ENCODE measurements at regions not wholly inside any gene's neighbourhood (a gene's known extent, or its start where the extent isn't known, plus 50 kb on each side); places are given as distances from the start of the nearest gene placed in this dataset.

GRCh38 chr13:42396501-42396900 lies 124.5 kb downstream of the AKAP11 start:
- H3K36me3 ChIP-seq (ENCODE audit: insufficient read depth in 1 of 2, low read depth in 1 of 2) = no peaks in the 10 kb centered on the region
- no peaks in the 10 kb centered on the region for H3K27me3 ChIP-seq (ENCODE audit: insufficient read depth in 3 of 3, low read length in 2 of 3)
- WGBS, 3 donors = 82 to 92% (median 90%) methylated on average over 9 of the region's 9 CpGs
- no peaks in the 10 kb centered on the region for H3K4me1 ChIP-seq
- TF ChIP-seq CTCF (IDR thresholded peaks at IDR 0.05) = no peak
- no peak for DNase-seq
- H3K9me3 ChIP-seq = no peaks in the 10 kb centered on the region
- no peak for ATAC-seq
- H3K27ac ChIP-seq = no peak overlapping the region
- intact Hi-C loops (cut with DNase I) = no loop called here
- no peak overlapping the region for H3K4me3 ChIP-seq

GRCh38 chr13:42396901-42397655 lies 125.1 kb downstream of the AKAP11 start:
- TF ChIP-seq CTCF (IDR thresholded peaks at IDR 0.05) = no peak
- DNase-seq (no peak), ATAC-seq (no peak)
- no peak overlapping the region for H3K27ac ChIP-seq
- no peaks in the 10 kb centered on the region for H3K4me1 ChIP-seq
- 83 to 89% (median 83%) methylated on average over 6 of the region's 6 CpGs for WGBS, 3 donors
- no peak overlapping the region for H3K4me3 ChIP-seq
- H3K27me3 ChIP-seq (ENCODE audit: insufficient read depth in 3 of 3, low read length in 2 of 3) = no peaks in the 10 kb centered on the region
- no peaks in the 10 kb centered on the region for H3K9me3 ChIP-seq
- H3K36me3 ChIP-seq (ENCODE audit: insufficient read depth in 1 of 2, low read depth in 1 of 2) = no peaks in the 10 kb centered on the region
- intact Hi-C loops (cut with DNase I) = no loop called here

GRCh38 chr13:42398533-42398932 lies 126.6 kb downstream of the AKAP11 start:
- H3K27ac ChIP-seq = no peak overlapping the region
- H3K4me3 ChIP-seq = no peak overlapping the region
- DNase-seq (no peak), ATAC-seq (no peak)
- intact Hi-C loops (cut with DNase I) = no loop called here
- TF ChIP-seq CTCF (IDR thresholded peaks at IDR 0.05) = no peak
- H3K4me1 ChIP-seq = no peaks in the 10 kb centered on the region
- 26 to 44% (median 30%) methylated on average over 4 of the region's 4 CpGs for WGBS, 3 donors
- no peaks in the 10 kb centered on the region for H3K36me3 ChIP-seq (ENCODE audit: insufficient read depth in 1 of 2, low read depth in 1 of 2)
- no peaks in the 10 kb centered on the region for H3K9me3 ChIP-seq
- H3K27me3 ChIP-seq (ENCODE audit: insufficient read depth in 3 of 3, low read length in 2 of 3) = no peaks in the 10 kb centered on the region

- Histone ChIP-seq H3K27me3 (ENCODE audit: insufficient read depth in 3 of 3, low read length in 2 of 3) (no peaks in the 10 kb centered on the region), H3K4me1 (no peaks in the 10 kb centered on the region), H3K36me3 (ENCODE audit: insufficient read depth in 1 of 2, low read depth in 1 of 2) (no peaks in the 10 kb centered on the region), H3K27ac (no peak overlapping the region), H3K9me3 (no peaks in the 10 kb centered on the region), H3K4me3 (no peak overlapping the region)
- DNase-seq (no peak), ATAC-seq (no peak)
- intact Hi-C loops (cut with DNase I) = no loop called here
- WGBS, 3 donors = 66 to 88% (median 71%) methylated on average over 1 of the region's 1 CpG
- TF ChIP-seq CTCF (IDR thresholded peaks at IDR 0.05) = no peak
These were observed 128.4 kb downstream of the AKAP11 start for GRCh38 chr13:42400188-42400833.

Measured in psoas muscle (tissue), 7 donors.